Ovary (tissue), 7 donors: ENCODE measurements at regions not wholly inside any gene's neighbourhood (a gene's known extent, or its start where the extent isn't known, plus 50 kb on each side); places are given as distances from the start of the nearest gene placed in this dataset.

Experiments used
- DNase-seq, 5 donors: peaks; one replicate each; pipeline ENCODE4 v3.0.0-alpha.2; 2019 to 2020
- H3K27ac ChIP-seq, 2 donors: fragments of 200-600 bp; one replicate each; pipeline versions ENCODE4 v1.5.1 to v1.8.0; 2019 to 2022
- H3K27me3 ChIP-seq: fragments of 200-600 bp; one replicate; pipeline ENCODE4 v1.8.0; 2022
- H3K36me3 ChIP-seq: fragments of 200-600 bp; sonication (generic); one replicate; pipeline ENCODE4 v1.5.1; 2019
- H3K4me1 ChIP-seq: one replicate; pipeline ENCODE4 v1.8.1; 2013; ENCODE audit warnings: mild to moderate bottlenecking, moderate library complexity; ENCODE audit not compliant: insufficient read depth
- H3K4me3 ChIP-seq: fragments of 200-600 bp; sonication (generic); one replicate; pipeline ENCODE4 v1.5.1; 2017
- H3K9me3 ChIP-seq, 2 donors: fragments of 200-600 bp in 1 of 2; sonication (generic) in 1 of 2; one replicate each; pipeline versions ENCODE4 v1.5.1 to v1.8.1; 2013 to 2019; ENCODE audit warnings: mild to moderate bottlenecking in 1 of 2, moderate library complexity in 1 of 2
- CTCF ChIP-seq, 3 donors: fragments of 450-650 bp in 2 of 3; fragments of 200-600 bp in 1 of 3; IDR thresholded peaks; one replicate each; pipeline versions ENCODE4 v1.5.1 to v1.8.0; 2016 to 2022; ENCODE audit warnings: antibody characterized with exemption in 3 of 3, mild to moderate bottlenecking in 1 of 3
- EP300 ChIP-seq: sonication (generic); formaldehyde crosslinking; IDR thresholded peaks from one replicate; pipeline ENCODE4 v1.6.1; 2017; ENCODE audit warnings: antibody characterized with exemption
- POLR2A ChIP-seq: fragments of 450-650 bp; IDR thresholded peaks from one replicate; pipeline ENCODE4 v1.6.1; 2017; ENCODE audit warnings: antibody characterized with exemption, mild to moderate bottlenecking, moderate library complexity
- WGBS, 3 donors: extraction: QIAGEN DNeasy Blood & Tissue Kit in 1 of 3; methylation state at CpG; one replicate each; pipeline versions ENCODE4 v1.1.5 to v1.1.7; 2013 to 2017; 5-methylcytosine and 5-hydroxymethylcytosine counted together
- intact Hi-C, 4 donors: fragments of 100-400 bp; cut with DNase I; formaldehyde crosslinking; loops; one replicate each; pipeline versions ENCODE4 v1.11.0 to v1.15.1; 2022 to 2023
- donor health status: DM: no; HTN: no; CAD: no; lungs with moderate emphysema.
- donor health status: DM: no; HTN: no; CAD: no.
- donor health status: Bipolar disorder and iron deficiency.
- donor health status: DM: no; HTN: no; CAD: no.
- donor health status: DM: yes; HTN: yes; CAD: no.

GRCh38 chr5:62791059-62791458, 212.4 kb downstream of the LRRC70 start:
- WGBS, 3 donors = 66 to 71% (median 67%) methylated on average over 2 of the region's 2 CpGs
- TF ChIP-seq POLR2A = no peak
- no peak for TF ChIP-seq EP300
- no peak for TF ChIP-seq CTCF (IDR thresholded peaks at IDR 0.05)

DNA sequence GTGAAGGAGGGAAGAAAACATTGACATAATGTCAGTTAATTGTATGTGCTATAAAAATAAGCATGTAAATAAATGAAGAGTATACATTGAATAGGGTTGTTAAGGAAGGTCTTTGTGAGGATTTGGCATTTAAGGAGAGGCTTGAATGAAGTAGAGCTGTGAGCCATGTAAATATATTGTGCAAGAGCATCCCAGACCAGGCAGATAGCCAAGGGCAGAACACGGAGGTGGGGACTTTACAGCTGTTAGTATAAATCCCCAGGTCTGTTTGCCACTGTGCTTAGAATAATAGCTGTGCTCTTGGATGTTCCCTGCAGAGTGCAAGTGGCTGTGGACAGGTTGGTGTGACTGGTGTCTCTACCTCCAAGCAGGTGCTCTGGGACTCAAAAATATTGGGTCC, 211.7 kb downstream of the LRRC70 start:
- Histone ChIP-seq H3K4me1 (peaks cover 4% of the 10 kb centered on the region), H3K36me3 (no peaks in the 10 kb centered on the region), H3K9me3 (no peaks in the 10 kb centered on the region), H3K27me3 (no peaks in the 10 kb centered on the region), H3K4me3 (no peak overlapping the region), H3K27ac (no peak overlapping the region)
- intact Hi-C loops = no loop called here
- WGBS, 3 donors = 3 to 7% (median 4%) methylated on average over 1 of the region's 1 CpG
- no peak for TF ChIP-seq CTCF (IDR thresholded peaks at IDR 0.05)
- no peak for TF ChIP-seq EP300
- no peak for TF ChIP-seq POLR2A
- peak; percentile 23 to 65 (median 46) for DNase-seq

More at GRCh38 chr5:62791059-62791458, 212.4 kb downstream of the LRRC70 start:
- Histone ChIP-seq H3K9me3 (no peaks in the 10 kb centered on the region), H3K4me1 (peaks cover 4% of the 10 kb centered on the region), H3K27me3 (no peaks in the 10 kb centered on the region), H3K36me3 (no peaks in the 10 kb centered on the region), H3K27ac (no peak overlapping the region), H3K4me3 (no peak overlapping the region)
- DNase-seq = no peak
- intact Hi-C loops = no loop called here

- Histone ChIP-seq H3K4me3 (no peak overlapping the region), H3K36me3 (no peaks in the 10 kb centered on the region), H3K4me1 (peaks cover 4% of the 10 kb centered on the region), H3K9me3 (no peaks in the 10 kb centered on the region), H3K27me3 (no peaks in the 10 kb centered on the region), H3K27ac (no peak overlapping the region)
- 75 to 77% (median 76%) methylated on average over 1 of the region's 1 CpG for WGBS, 3 donors
- TF ChIP-seq EP300 (no peak), POLR2A (no peak), CTCF (IDR thresholded peaks at IDR 0.05) (no peak)
- DNase-seq = no peak
- intact Hi-C loops = no loop called here
Measured at GRCh38 chr5:62786099-62786498, 207.5 kb downstream of the LRRC70 start.

DNA sequence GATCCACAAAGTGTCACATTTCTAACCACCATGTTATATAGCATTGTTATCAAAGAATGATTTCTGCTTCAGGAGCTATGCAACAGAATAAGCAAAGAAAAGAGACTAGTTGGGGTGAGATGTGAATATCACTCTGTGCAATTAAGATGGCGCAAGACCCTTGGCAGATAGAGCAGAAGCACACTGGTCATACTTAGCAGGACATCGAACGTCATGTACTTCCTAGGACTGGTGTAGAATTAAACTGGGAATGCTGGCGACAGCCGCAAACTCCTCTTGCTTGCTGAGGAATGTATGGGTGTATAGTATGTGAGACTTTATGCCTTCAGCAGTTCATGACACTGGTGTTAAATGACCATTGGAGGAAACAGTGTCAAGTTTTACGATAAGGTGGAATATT, 207.0 kb downstream of the LRRC70 start:
- intact Hi-C loops = no loop called here

More for the DNA sequence above, 207.0 kb downstream of the LRRC70 start:
- Histone ChIP-seq H3K36me3 (no peaks in the 10 kb centered on the region), H3K4me1 (peaks cover 3% of the 10 kb centered on the region), H3K4me3 (no peak overlapping the region), H3K27ac (no peak overlapping the region), H3K27me3 (no peaks in the 10 kb centered on the region), H3K9me3 (no peaks in the 10 kb centered on the region)
- 93 to 98% (median 93%) methylated on average over 6 of the region's 6 CpGs for WGBS, 3 donors
- no peak for DNase-seq
- TF ChIP-seq EP300 = no peak
- TF ChIP-seq POLR2A = no peak
- TF ChIP-seq CTCF (IDR thresholded peaks at IDR 0.05) = no peak
